ENCODE measurements at regions not wholly inside any gene's neighbourhood (a gene's known extent, or its start where the extent isn't known, plus 50 kb on each side); places are given as distances from the start of the nearest gene placed in this dataset.

GRCh38 chr6:14742680-14743079 is 503.2 kb upstream of the JARID2 start:
- no peak for TF ChIP-seq CTCF (IDR thresholded peaks at IDR 0.05; ENCODE audit: insufficient read depth, low read length, severe bottlenecking)
- no peak for DNase-seq (ENCODE audit: low read depth)
- no peak for FAIRE-seq
- H3K27me3 ChIP-seq (ENCODE audit: control insufficient read depth, insufficient read depth, low read length): no peaks in the 10 kb centered on the region
- no peaks in the 10 kb centered on the region for H3K36me3 ChIP-seq (ENCODE audit: control insufficient read depth, insufficient read depth, low read length)
- no peak overlapping the region for H3K4me3 ChIP-seq (ENCODE audit: low read depth, low read length)

- TF ChIP-seq CTCF (IDR thresholded peaks at IDR 0.05; ENCODE audit: insufficient read depth, low read length, severe bottlenecking): no peak
- FAIRE-seq (peak; percentile 58), DNase-seq (ENCODE audit: low read depth) (no peak)
- Histone ChIP-seq H3K36me3 (ENCODE audit: control insufficient read depth, insufficient read depth, low read length) (no peaks in the 10 kb centered on the region), H3K4me3 (ENCODE audit: low read depth, low read length) (no peak overlapping the region), H3K27me3 (ENCODE audit: control insufficient read depth, insufficient read depth, low read length) (no peaks in the 10 kb centered on the region)
Observed at GRCh38 chr6:14743144-14743473, 502.8 kb upstream of the JARID2 start.

GRCh38 chr6:14743474-14744211 is 502.2 kb upstream of the JARID2 start:
- peak; percentile 99 for FAIRE-seq
- no peak overlapping the region for H3K4me3 ChIP-seq (ENCODE audit: low read depth, low read length)
- peak; percentile 99 for DNase-seq (ENCODE audit: low read depth)
- TF ChIP-seq CTCF (IDR thresholded peaks at IDR 0.05; ENCODE audit: insufficient read depth, low read length, severe bottlenecking): no peak
- no peaks in the 10 kb centered on the region for H3K27me3 ChIP-seq (ENCODE audit: control insufficient read depth, insufficient read depth, low read length)
- H3K36me3 ChIP-seq (ENCODE audit: control insufficient read depth, insufficient read depth, low read length): no peaks in the 10 kb centered on the region

GRCh38 chr6:14744212-14744556 is 501.7 kb upstream of the JARID2 start:
- FAIRE-seq: no peak

GRCh38 chr6:14746139-14746837 is 499.6 kb upstream of the JARID2 start:
- FAIRE-seq (no peak), DNase-seq (ENCODE audit: low read depth) (no peak)
- no peak for TF ChIP-seq CTCF (IDR thresholded peaks at IDR 0.05; ENCODE audit: insufficient read depth, low read length, severe bottlenecking)
- H3K27me3 ChIP-seq (ENCODE audit: control insufficient read depth, insufficient read depth, low read length): no peaks in the 10 kb centered on the region
- no peaks in the 10 kb centered on the region for H3K36me3 ChIP-seq (ENCODE audit: control insufficient read depth, insufficient read depth, low read length)
- no peak overlapping the region for H3K4me3 ChIP-seq (ENCODE audit: low read depth, low read length)

More at GRCh38 chr6:14744212-14744556, 501.7 kb upstream of the JARID2 start:
- no peak for TF ChIP-seq CTCF (IDR thresholded peaks at IDR 0.05; ENCODE audit: insufficient read depth, low read length, severe bottlenecking)
- H3K36me3 ChIP-seq (ENCODE audit: control insufficient read depth, insufficient read depth, low read length): no peaks in the 10 kb centered on the region
- no peak overlapping the region for H3K4me3 ChIP-seq (ENCODE audit: low read depth, low read length)
- no peaks in the 10 kb centered on the region for H3K27me3 ChIP-seq (ENCODE audit: control insufficient read depth, insufficient read depth, low read length)
- DNase-seq (ENCODE audit: low read depth): no peak
